Cardiac muscle cell (in vitro differentiated cells and primary cell): ENCODE measurements at regions not wholly inside any gene's neighbourhood (a gene's known extent, or its start where the extent isn't known, plus 50 kb on each side); places are given as distances from the start of the nearest gene placed in this dataset.

Experiments
- DNase-seq, 2 donors: peaks; one replicate each; pipeline versions ENCODE4 v3.0.0 to v3.0.0-alpha.2; 2010 to 2017; ENCODE audit warnings: low read depth in 1 of 2, low spot score in 1 of 2
- H3K27ac ChIP-seq: fragments of 200-600 bp; sonication (generic); 2 replicates; pipeline ENCODE4 v1.5.1; 2016
- H3K27me3 ChIP-seq: fragments of 200-600 bp; sonication (generic); 2 replicates; pipeline ENCODE4 v1.6.0; 2016; ENCODE audit warnings: control low read depth
- H3K36me3 ChIP-seq: fragments of 200-600 bp; sonication (generic); 2 replicates; pipeline ENCODE4 v1.5.1; 2016; ENCODE audit warnings: control low read depth
- H3K4me1 ChIP-seq: fragments of 200-600 bp; sonication (generic); 2 replicates; pipeline ENCODE4 v1.8.1; 2017; ENCODE audit warnings: low read depth, mild to moderate bottlenecking, mixed run types
- H3K4me3 ChIP-seq: fragments of 200-600 bp; sonication (generic); 2 replicates; pipeline ENCODE4 v1.5.1; 2016; ENCODE audit warnings: mild to moderate bottlenecking
- H3K9me3 ChIP-seq: fragments of 200-600 bp; sonication (generic); 2 replicates; pipeline ENCODE4 v1.5.1; 2017; ENCODE audit warnings: low read depth, mild to moderate bottlenecking, control low read depth
- CTCF ChIP-seq: IDR thresholded peaks from 2 replicates; pipeline ENCODE4 v1.5.1; 2012; ENCODE audit warnings: low read depth, mild to moderate bottlenecking, low read length

DNA sequence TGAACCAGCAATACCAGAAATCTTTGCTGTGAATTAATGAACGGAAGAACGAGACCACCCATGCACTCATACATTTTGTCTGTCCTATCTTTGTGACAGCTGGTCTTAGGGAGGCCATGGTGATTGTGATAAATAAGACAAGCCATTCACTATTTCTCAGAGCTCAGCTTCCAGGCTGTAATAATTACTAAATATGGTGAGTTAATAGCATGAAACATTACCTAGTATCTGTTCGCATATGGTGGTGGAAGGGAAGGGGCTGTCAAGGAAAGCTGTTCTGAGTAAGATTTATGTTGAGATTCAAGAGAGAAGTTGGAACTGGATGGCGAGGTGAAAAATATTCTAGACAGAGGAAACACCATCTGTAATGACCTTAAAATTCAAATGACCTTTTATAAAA is 719.0 kb upstream of the ZNF385D start:
- Histone ChIP-seq H3K27ac (no peak overlapping the region), H3K4me1 (no peaks in the 10 kb centered on the region), H3K9me3 (no peaks in the 10 kb centered on the region), H3K36me3 (no peaks in the 10 kb centered on the region), H3K27me3 (no peaks in the 10 kb centered on the region), H3K4me3 (no peak overlapping the region)
- DNase-seq = no peak
- no peak for TF ChIP-seq CTCF

DNA sequence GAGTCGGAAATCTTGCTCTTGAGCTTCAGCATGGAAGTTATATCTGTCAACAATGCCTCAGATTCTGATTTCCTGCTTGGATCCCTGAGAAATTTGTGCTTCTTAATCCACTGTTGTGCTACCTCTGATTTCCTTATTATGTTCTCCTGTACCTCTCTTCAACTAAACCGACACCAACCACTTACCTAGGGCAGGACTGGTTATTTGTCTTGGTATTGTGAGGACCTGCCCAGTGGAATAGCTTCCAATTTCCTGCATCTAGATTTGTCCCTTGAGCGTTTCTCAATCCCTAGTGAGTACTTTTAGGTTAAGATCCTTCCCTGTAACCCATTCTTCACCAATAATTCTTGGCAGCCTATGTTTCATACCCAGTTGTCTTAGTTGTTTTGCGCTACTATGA is 720.5 kb upstream of the ZNF385D start:
- H3K4me1 ChIP-seq = no peaks in the 10 kb centered on the region
- no peak for TF ChIP-seq CTCF
- H3K36me3 ChIP-seq = no peaks in the 10 kb centered on the region
- H3K9me3 ChIP-seq = no peaks in the 10 kb centered on the region
- no peaks in the 10 kb centered on the region for H3K27me3 ChIP-seq
- H3K27ac ChIP-seq = no peak overlapping the region
- no peak overlapping the region for H3K4me3 ChIP-seq
- DNase-seq = no peak

GRCh38 chr3:22474706-22475445 is 723.9 kb upstream of the ZNF385D start:
- Histone ChIP-seq H3K27ac (no peak overlapping the region), H3K9me3 (no peaks in the 10 kb centered on the region), H3K4me3 (no peak overlapping the region), H3K27me3 (no peaks in the 10 kb centered on the region), H3K4me1 (no peaks in the 10 kb centered on the region), H3K36me3 (no peaks in the 10 kb centered on the region)
- DNase-seq = peak in 1 of 2 donors; percentile 58
- TF ChIP-seq CTCF = no peak

DNA sequence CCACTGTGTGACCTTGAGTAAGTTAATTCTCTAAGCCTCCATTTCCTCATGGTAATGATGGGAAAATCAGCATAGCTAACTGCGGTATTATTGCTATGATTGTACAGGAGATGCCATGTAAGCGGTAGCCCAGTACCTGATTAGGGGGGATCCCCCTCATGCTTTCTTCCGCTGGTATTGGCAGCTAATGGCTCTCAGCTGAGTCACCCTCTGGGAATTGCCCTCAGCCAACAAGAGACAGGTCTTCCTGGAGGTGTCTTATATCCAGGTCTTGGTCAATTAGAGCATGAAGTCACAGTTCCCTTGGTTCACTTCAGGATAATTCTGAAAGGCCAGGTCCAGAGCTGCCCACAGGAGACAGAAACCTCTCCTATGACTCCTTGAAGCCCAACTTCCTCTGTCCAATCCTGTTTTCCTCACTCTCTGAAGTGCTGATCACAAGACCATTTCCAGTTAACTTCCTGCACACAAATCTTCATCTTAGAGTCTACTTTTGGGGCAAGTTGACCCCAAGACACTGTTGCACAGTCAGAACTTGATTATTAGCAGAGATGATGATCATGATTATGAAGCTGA is 724.7 kb upstream of the ZNF385D start:
- Histone ChIP-seq H3K4me3 (no peak overlapping the region), H3K27ac (no peak overlapping the region), H3K36me3 (no peaks in the 10 kb centered on the region), H3K9me3 (no peaks in the 10 kb centered on the region), H3K27me3 (no peaks in the 10 kb centered on the region), H3K4me1 (no peaks in the 10 kb centered on the region)
- no peak for TF ChIP-seq CTCF
- DNase-seq = no peak

DNA sequence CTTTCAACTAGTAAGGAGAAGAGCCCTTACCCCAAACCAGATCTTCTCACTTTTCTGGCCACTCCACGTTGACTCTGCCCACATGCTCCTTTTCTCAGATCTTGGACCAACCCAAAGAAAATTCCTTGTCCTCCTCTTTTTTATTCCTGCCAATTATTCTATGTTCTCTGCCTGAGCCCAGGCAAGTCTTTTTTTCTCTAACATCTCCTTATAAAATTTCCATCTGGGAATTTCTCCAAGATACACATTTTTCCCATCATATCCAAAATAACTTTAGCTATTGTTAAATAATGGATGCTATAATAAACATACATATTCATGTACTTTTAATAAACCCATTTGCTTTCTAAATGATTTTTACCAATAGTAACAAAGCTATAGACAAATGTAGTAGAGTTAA is 726.0 kb upstream of the ZNF385D start:
- TF ChIP-seq CTCF = no peak
- Histone ChIP-seq H3K9me3 (no peaks in the 10 kb centered on the region), H3K4me3 (no peak overlapping the region), H3K27ac (no peak overlapping the region), H3K27me3 (no peaks in the 10 kb centered on the region), H3K36me3 (no peaks in the 10 kb centered on the region), H3K4me1 (no peaks in the 10 kb centered on the region)
- DNase-seq = no peak
